Smooth muscle cell (in vitro differentiated cells): ENCODE measurements at regions not wholly inside any gene's neighbourhood (a gene's known extent, or its start where the extent isn't known, plus 50 kb on each side); places are given as distances from the start of the nearest gene placed in this dataset.
A peak's percentile ranks its signal among the peaks of the same experiment; 100 is the strongest.

ENCODE experiments used
- DNase-seq: peaks from one replicate; lab custom pipeline; 2025; ENCODE audit not compliant: unreplicated experiment; lab: John Stamatoyannopoulos, UW
- H2AFZ ChIP-seq: fragments of 200-600 bp; sonication (generic); 2 replicates; pipeline ENCODE4 v1.6.0; 2016; ENCODE audit warnings: antibody characterized with exemption, low read depth, mild to moderate bottlenecking
- H3F3A ChIP-seq: fragments of 200-600 bp; sonication (generic); 2 replicates; pipeline ENCODE4 v1.6.0; 2017; ENCODE audit warnings: antibody characterized with exemption, low read depth
- H3K27ac ChIP-seq: fragments of 200-600 bp; sonication (generic); 2 replicates; pipeline ENCODE4 v1.5.1; 2016; ENCODE audit warnings: low read depth, mild to moderate bottlenecking
- H3K27me3 ChIP-seq: fragments of 200-600 bp; sonication (generic); 2 replicates; pipeline ENCODE4 v1.6.1; 2016; ENCODE audit warnings: low read depth, mild to moderate bottlenecking
- H3K36me3 ChIP-seq: fragments of 200-600 bp; sonication (generic); 2 replicates; pipeline ENCODE4 v1.5.1; 2016; ENCODE audit warnings: low read depth
- H3K4me1 ChIP-seq: fragments of 200-600 bp; sonication (generic); 2 replicates; pipeline ENCODE4 v1.5.1; 2016; ENCODE audit warnings: low read depth
- H3K4me2 ChIP-seq: fragments of 200-600 bp; sonication (generic); 2 replicates; pipeline ENCODE4 v1.6.0; 2016; ENCODE audit warnings: mild to moderate bottlenecking
- H3K4me3 ChIP-seq: fragments of 200-600 bp; sonication (generic); 2 replicates; pipeline ENCODE4 v1.5.1; 2016; ENCODE audit warnings: mild to moderate bottlenecking
- H3K79me2 ChIP-seq: fragments of 200-600 bp; sonication (generic); 2 replicates; pipeline ENCODE4 v1.6.0; 2016; ENCODE audit warnings: low read depth, mild to moderate bottlenecking
- H3K9ac ChIP-seq: fragments of 200-600 bp; sonication (generic); 2 replicates; pipeline ENCODE4 v1.6.0; 2016; ENCODE audit warnings: low read depth
- H3K9me3 ChIP-seq: fragments of 200-600 bp; sonication (generic); replicated peaks from 2 replicates; pipeline ENCODE4 v1.5.1; 2016; ENCODE audit warnings: low read depth
- H4K20me1 ChIP-seq: fragments of 200-600 bp; sonication (generic); 2 replicates; pipeline ENCODE4 v1.6.0; 2016; ENCODE audit warnings: low read depth
- WGBS: methylation state at CpG from one replicate; pipeline ENCODE4 v1.1.7; 2016; ENCODE audit warnings: low lambda C conversion rate; 5-methylcytosine and 5-hydroxymethylcytosine counted together
- TF ChIP-seq, protein P1 (sequence below): fragments of 200-600 bp; sonication (generic); IDR thresholded peaks from 2 replicates; pipeline ENCODE4 v1.5.1; 2017; ENCODE audit warnings: borderline replicate concordance, mild to moderate bottlenecking, antibody characterized with exemption; ENCODE audit not compliant: insufficient read depth, poor library complexity, severe bottlenecking

DNA sequence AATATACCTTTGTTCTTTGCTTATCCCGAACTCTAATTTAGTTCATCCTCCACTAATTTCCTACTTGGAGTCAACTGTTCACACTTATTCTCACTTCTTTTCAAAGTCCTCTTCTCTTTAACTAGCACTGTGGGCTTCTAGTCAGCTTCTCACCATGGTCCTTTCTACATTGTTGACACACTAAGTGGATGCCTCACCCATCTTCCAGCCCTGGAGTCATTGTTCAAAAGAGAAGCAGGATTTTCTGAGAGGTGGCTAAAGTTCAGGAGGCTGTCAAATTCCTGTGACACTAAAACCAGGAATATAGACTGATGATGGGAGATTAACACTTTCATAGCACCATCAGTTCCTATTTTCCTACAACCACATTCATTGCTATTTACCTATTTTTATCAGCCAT is 99.3 kb downstream of the PHLDA1 start:
- Histone ChIP-seq H3K27me3 (no peaks in the 10 kb centered on the region), H4K20me1 (no peaks in the 10 kb centered on the region), H3K36me3 (no peaks in the 10 kb centered on the region), H3K9me3 (no peaks in the 10 kb centered on the region), H3F3A (peaks cover 3% of the 10 kb centered on the region), H3K79me2 (no peaks in the 10 kb centered on the region), H3K27ac (peak overlapping the region; percentile 89), H3K4me2 (no peak overlapping the region), H3K4me3 (no peak overlapping the region), H3K9ac (peak overlapping the region; percentile 61), H3K4me1 (no peaks in the 10 kb centered on the region), H2AFZ (no peak overlapping the region)
- TF ChIP-seq, protein P1, sequence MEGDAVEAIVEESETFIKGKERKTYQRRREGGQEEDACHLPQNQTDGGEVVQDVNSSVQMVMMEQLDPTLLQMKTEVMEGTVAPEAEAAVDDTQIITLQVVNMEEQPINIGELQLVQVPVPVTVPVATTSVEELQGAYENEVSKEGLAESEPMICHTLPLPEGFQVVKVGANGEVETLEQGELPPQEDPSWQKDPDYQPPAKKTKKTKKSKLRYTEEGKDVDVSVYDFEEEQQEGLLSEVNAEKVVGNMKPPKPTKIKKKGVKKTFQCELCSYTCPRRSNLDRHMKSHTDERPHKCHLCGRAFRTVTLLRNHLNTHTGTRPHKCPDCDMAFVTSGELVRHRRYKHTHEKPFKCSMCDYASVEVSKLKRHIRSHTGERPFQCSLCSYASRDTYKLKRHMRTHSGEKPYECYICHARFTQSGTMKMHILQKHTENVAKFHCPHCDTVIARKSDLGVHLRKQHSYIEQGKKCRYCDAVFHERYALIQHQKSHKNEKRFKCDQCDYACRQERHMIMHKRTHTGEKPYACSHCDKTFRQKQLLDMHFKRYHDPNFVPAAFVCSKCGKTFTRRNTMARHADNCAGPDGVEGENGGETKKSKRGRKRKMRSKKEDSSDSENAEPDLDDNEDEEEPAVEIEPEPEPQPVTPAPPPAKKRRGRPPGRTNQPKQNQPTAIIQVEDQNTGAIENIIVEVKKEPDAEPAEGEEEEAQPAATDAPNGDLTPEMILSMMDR, result no peak
- 95% methylated on average over 1 of the region's 1 CpG for WGBS
- DNase-seq, result no peak

DNA sequence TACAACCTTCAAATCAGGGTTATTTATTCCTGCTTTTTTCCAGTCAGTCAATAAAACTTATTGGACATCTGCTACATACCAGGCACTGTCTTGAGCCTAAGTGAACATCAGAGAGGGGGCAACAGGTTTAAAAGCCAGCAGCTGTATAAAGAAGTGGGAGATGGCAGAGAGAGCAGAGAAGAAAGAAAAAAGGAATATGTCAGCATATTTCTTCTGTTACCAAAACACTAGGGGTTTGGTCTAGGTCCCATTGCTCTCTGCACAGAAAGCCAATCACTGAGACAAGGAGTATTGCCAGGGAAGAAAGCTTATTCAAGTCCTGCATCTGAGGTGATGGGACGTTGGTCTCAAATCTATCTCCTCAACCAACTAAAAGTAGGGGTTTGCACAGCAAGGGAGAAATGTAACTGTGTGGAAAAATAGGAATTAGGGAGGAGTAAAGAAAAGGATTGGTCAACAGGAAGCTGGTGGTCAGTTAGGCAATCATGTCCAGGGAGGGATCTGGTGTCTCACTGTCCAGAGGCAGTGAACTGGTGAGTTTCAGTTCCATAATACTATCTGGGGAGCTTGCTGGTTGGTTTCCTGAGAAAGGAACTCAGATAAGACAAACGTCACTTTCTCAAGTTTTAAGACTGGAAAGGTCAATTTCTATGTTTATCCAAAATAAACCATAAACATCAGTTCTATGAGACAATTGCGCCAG is 107.5 kb downstream of the PHLDA1 start:
- Histone ChIP-seq H3K4me3 (no peak overlapping the region), H3K36me3 (no peaks in the 10 kb centered on the region), H3K4me1 (no peaks in the 10 kb centered on the region), H3K9ac (no peak overlapping the region), H3K79me2 (no peaks in the 10 kb centered on the region), H4K20me1 (no peaks in the 10 kb centered on the region), H3K4me2 (no peak overlapping the region), H3K9me3 (no peaks in the 10 kb centered on the region), H3K27ac (no peak overlapping the region), H2AFZ (no peak overlapping the region), H3F3A (no peaks in the 10 kb centered on the region), H3K27me3 (no peaks in the 10 kb centered on the region)
- no peak for DNase-seq
- 93% methylated on average over 3 of the region's 3 CpGs for WGBS
- TF ChIP-seq, protein P1, result no peak

DNA sequence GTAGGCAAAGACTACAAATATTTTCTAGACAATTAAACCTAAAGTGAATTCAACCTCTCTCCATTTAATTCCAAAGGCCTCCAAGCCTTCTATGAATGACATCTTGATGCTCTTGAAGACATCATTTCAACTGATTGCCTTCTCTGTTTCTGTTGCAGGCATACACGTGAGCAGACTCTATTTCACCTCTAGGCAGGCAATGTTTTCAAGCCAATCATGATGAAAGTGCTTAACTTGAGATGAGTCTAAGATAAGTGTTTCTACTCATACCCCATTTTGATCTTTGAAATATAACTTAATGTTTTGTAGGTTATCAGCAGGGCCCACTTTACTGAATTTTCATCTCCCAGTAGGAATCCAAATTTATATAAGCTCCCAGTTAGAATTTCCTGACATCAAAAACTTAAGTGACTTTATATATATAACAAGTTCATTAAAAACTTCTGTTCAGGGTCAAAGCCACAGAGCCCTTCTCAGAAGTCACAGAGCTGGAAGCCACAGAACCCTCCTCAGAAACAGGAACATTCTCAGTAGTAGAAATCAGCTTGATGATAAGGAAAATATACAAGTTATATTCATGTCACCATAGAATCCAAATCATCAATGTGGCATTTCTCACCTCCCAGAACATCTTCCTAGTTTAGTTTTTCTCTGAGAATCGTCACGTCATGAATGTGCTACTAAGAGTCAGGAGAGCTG is 108.5 kb downstream of the PHLDA1 start:
- H3K79me2 ChIP-seq, result no peaks in the 10 kb centered on the region
- H3K27ac ChIP-seq, result no peak overlapping the region
- no peak overlapping the region for H2AFZ ChIP-seq
- DNase-seq, result no peak
- no peaks in the 10 kb centered on the region for H4K20me1 ChIP-seq
- no peaks in the 10 kb centered on the region for H3F3A ChIP-seq
- TF ChIP-seq, protein P1, result no peak
- H3K9ac ChIP-seq, result no peak overlapping the region
- H3K4me1 ChIP-seq, result no peaks in the 10 kb centered on the region
- H3K36me3 ChIP-seq, result no peaks in the 10 kb centered on the region
- H3K4me3 ChIP-seq, result no peak overlapping the region
- 96% methylated on average over 3 of the region's 3 CpGs for WGBS
- H3K27me3 ChIP-seq, result no peaks in the 10 kb centered on the region
- no peaks in the 10 kb centered on the region for H3K9me3 ChIP-seq
- no peak overlapping the region for H3K4me2 ChIP-seq
